ENCODE measurements at regions not wholly inside any gene's neighbourhood (a gene's known extent, or its start where the extent isn't known, plus 50 kb on each side); places are given as distances from the start of the nearest gene placed in this dataset.
"Not testable (repeated sequence)": the region's sequence is repeated elsewhere in the genome, so short reads cannot be mapped to it uniquely, and the experiment has no call there.

GRCh38 chr1:76687307-76688175, 179.7 kb upstream of the ST6GALNAC5 start:
- DNase-seq = peak; percentile 17

GRCh38 chr1:76690766-76691165, 176.5 kb upstream of the ST6GALNAC5 start:
- no peak for DNase-seq

- no peak for DNase-seq
These were observed 171.7 kb upstream of the ST6GALNAC5 start for GRCh38 chr1:76695535-76695934.

GRCh38 chr1:76697361-76697760, 169.9 kb upstream of the ST6GALNAC5 start:
- no peak for DNase-seq

- not testable (repeated sequence) for DNase-seq
These were observed 167.6 kb upstream of the ST6GALNAC5 start for GRCh38 chr1:76699646-76700045.

- not testable (repeated sequence) for DNase-seq
These were observed 167.1 kb upstream of the ST6GALNAC5 start for GRCh38 chr1:76700200-76700599.

GRCh38 chr1:76705560-76705959, 161.7 kb upstream of the ST6GALNAC5 start:
- no peak for DNase-seq

GRCh38 chr1:76713535-76713934, 153.7 kb upstream of the ST6GALNAC5 start:
- no peak for DNase-seq

- DNase-seq = no peak
These were observed 151.8 kb upstream of the ST6GALNAC5 start for GRCh38 chr1:76715474-76715873.

GRCh38 chr1:76723949-76724348, 143.3 kb upstream of the ST6GALNAC5 start:
- DNase-seq = no peak

- no peak for DNase-seq
These were observed 142.5 kb upstream of the ST6GALNAC5 start for GRCh38 chr1:76724816-76725215.

GRCh38 chr1:76725864-76726619, 141.2 kb upstream of the ST6GALNAC5 start:
- DNase-seq = peak; percentile 55

GRCh38 chr1:76727520-76727919, 139.8 kb upstream of the ST6GALNAC5 start:
- no peak for DNase-seq

GRCh38 chr1:76729142-76729541, 138.1 kb upstream of the ST6GALNAC5 start:
- no peak for DNase-seq

- DNase-seq = no peak
These were observed 137.3 kb upstream of the ST6GALNAC5 start for GRCh38 chr1:76730027-76730426.

- DNase-seq = not testable (repeated sequence)
These were observed 128.9 kb upstream of the ST6GALNAC5 start for GRCh38 chr1:76738355-76738754.

GRCh38 chr1:76740956-76741355, 126.3 kb upstream of the ST6GALNAC5 start:
- DNase-seq = not testable (repeated sequence)

- DNase-seq = no peak
These were observed 122.3 kb upstream of the ST6GALNAC5 start for GRCh38 chr1:76744989-76745388.

GRCh38 chr1:76746206-76746605, 121.1 kb upstream of the ST6GALNAC5 start:
- no peak for DNase-seq

- no peak for DNase-seq
These were observed 112.5 kb upstream of the ST6GALNAC5 start for GRCh38 chr1:76754730-76755129.

- DNase-seq = no peak
These were observed 108.0 kb upstream of the ST6GALNAC5 start for GRCh38 chr1:76759171-76759860.

- DNase-seq = peak; percentile 97
These were observed 107.3 kb upstream of the ST6GALNAC5 start for GRCh38 chr1:76759950-76760349.

GRCh38 chr1:76763738-76764137, 103.5 kb upstream of the ST6GALNAC5 start:
- DNase-seq = no peak
